ENCODE measurements at regions not wholly inside any gene's neighbourhood (a gene's known extent, or its start where the extent isn't known, plus 50 kb on each side); places are given as distances from the start of the nearest gene placed in this dataset.

DNA sequence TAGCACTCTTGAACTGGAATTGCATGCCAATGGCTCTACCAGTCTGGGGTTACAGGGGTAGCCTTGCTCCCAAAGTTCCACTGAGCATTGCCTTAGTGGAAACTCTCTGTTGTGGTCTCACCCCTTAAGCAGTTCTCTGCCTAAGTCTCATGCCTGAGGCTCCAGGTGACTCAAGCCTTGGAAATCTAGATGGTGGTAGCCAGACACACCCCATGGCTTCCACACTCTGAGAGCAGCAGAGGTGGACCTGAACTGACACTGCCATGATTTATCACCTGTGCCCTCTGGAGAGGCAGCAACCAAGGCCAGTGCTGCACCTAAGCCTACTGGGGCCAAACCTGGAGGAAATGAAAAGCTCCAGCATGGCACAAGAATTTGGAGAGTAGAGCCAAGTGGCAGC lies 285.7 kb upstream of the PKN2 start:
- H3K27ac ChIP-seq: no peak overlapping the region

DNA sequence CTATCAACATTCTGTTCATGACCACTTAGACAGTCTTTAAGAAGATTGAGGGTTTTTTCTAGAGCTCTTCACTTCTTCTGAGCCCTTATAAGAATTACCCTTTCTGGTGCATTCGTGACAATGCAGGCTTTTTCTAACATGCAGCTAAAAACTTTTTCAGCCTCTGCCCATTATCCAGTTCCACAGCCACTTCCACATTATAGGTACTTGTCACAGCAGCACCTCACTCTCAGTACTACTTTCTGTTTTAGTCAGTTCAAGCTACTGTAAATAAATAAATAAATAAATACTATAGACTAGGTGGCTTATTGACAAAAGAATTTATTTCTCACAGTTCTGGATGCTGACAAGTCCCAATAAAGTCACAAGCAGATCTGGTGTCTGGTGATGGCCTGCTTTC lies 284.4 kb upstream of the PKN2 start:
- TF ChIP-seq, protein P1, sequence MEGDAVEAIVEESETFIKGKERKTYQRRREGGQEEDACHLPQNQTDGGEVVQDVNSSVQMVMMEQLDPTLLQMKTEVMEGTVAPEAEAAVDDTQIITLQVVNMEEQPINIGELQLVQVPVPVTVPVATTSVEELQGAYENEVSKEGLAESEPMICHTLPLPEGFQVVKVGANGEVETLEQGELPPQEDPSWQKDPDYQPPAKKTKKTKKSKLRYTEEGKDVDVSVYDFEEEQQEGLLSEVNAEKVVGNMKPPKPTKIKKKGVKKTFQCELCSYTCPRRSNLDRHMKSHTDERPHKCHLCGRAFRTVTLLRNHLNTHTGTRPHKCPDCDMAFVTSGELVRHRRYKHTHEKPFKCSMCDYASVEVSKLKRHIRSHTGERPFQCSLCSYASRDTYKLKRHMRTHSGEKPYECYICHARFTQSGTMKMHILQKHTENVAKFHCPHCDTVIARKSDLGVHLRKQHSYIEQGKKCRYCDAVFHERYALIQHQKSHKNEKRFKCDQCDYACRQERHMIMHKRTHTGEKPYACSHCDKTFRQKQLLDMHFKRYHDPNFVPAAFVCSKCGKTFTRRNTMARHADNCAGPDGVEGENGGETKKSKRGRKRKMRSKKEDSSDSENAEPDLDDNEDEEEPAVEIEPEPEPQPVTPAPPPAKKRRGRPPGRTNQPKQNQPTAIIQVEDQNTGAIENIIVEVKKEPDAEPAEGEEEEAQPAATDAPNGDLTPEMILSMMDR (IDR thresholded peaks at IDR 0.05): no peak
- TF ChIP-seq ZFX (IDR thresholded peaks at IDR 0.05; ENCODE audit: borderline replicate concordance): no peak
- H3K27ac ChIP-seq: no peak overlapping the region

More for the DNA sequence above, 285.7 kb upstream of the PKN2 start:
- TF ChIP-seq, protein P1 (IDR thresholded peaks at IDR 0.05): no peak
- TF ChIP-seq ZFX (IDR thresholded peaks at IDR 0.05; ENCODE audit: borderline replicate concordance): no peak

DNA sequence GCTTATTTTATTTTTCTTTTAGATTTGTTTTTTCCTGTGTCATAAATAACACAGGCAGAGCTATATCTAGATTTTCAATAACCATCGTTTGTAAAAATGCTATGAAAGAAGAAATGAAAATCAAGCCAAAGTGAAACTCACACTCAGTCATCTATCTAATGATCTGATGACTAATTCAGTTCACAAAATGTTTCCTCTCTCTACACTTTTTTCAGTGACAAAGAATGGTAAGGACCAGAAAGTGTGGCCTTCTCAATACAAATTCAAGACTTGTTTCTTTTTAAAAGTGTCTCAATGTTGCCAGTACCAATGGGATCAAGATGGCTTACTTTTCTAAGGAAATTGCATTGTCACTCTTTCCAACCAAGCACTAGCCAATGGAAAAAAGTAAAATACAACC lies 282.8 kb upstream of the PKN2 start:
- H3K27ac ChIP-seq: no peak overlapping the region
- TF ChIP-seq ZFX (IDR thresholded peaks at IDR 0.05; ENCODE audit: borderline replicate concordance): no peak
- TF ChIP-seq, protein P1 (IDR thresholded peaks at IDR 0.05): no peak

DNA sequence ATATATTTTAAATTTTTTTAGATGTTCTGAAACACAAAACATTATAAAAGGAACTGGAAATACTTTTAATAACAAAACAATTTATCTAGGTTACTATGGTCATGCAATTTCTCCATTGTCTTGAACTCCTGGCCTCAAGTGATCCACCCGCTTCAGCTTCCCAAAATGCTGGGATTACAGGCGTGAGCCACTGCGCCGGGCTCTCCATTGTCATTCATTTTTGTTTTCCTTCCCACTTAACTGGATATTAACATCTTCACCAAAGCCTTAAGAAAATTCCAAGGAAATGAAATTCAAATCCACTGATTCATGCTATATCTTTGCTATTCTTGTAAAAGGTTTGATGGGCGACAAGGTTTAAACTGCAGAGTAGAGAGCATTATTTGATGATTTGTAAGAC lies 279.5 kb upstream of the PKN2 start:
- no peak for TF ChIP-seq ZFX (IDR thresholded peaks at IDR 0.05; ENCODE audit: borderline replicate concordance)
- TF ChIP-seq, protein P1 (IDR thresholded peaks at IDR 0.05): no peak
- H3K27ac ChIP-seq: no peak overlapping the region

DNA sequence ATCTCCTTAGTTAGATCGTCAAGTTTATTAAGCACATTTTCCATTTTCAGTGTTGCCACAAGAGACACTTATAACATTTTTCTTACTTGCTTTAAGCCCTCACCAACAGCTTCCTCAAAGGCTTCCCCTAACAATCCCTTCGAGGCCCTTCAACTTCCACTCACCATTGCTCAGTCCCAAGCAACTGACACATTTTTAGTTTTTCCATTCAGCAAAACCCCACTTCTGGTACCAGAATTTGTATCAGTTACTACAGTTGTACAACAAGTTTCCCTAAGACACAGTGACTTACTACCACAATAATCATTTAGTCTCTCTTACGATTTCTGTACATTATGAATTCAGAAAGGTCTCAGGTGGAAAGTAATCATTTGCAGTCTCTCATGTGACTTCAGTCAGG lies 276.8 kb upstream of the PKN2 start:
- TF ChIP-seq, protein P1 (IDR thresholded peaks at IDR 0.05): no peak
- no peak overlapping the region for H3K27ac ChIP-seq

DNA sequence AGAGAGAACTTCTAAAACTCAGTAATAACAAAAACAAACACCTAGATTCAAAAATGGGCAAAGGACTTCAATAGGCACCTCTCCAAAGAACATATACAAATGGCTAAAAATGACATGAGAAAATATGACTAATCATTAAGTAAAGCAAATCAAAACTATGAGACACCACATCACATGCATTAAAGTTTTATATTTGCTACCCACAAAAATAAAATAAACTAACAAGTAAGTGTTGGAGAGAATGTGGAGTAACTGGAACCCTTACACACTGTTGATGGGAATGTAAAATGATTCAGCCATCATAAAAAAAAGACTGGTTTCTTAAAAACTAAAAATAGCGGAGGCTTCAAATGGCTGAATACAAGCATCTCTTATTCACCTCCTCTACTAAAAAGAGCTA lies 262.1 kb upstream of the PKN2 start:
- no peak overlapping the region for H3K27ac ChIP-seq
- TF ChIP-seq, protein P1 (IDR thresholded peaks at IDR 0.05): no peak
- TF ChIP-seq ZFX (IDR thresholded peaks at IDR 0.05; ENCODE audit: borderline replicate concordance): no peak

DNA sequence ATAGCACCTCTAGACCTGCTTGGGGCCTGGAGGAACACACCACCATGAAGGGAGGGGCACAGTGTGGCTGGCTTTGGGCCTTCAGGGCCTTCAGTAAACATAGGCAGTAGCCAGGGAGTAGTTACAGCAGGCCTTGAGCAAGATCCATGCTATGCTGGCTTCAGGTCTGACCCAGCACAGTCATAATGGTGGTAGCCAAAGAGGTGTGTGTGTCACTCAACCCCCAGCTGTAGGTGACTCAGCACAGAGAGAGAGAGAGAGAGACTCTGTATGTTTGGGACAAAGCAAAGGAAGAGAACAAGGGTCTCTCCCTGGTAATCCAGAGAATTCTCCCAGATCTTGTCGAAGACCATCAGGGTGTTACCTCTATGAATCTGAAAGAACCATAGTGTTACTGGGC lies 250.5 kb upstream of the PKN2 start:
- H3K27ac ChIP-seq: no peak overlapping the region
- no peak for TF ChIP-seq ZFX (IDR thresholded peaks at IDR 0.05; ENCODE audit: borderline replicate concordance)
- TF ChIP-seq, protein P1 (IDR thresholded peaks at IDR 0.05): no peak
